DMS153 (cell line): ENCODE measurements at regions not wholly inside any gene's neighbourhood (a gene's known extent, or its start where the extent isn't known, plus 50 kb on each side); places are given as distances from the start of the nearest gene placed in this dataset.
"Not testable (repeated sequence)": the region's sequence is repeated elsewhere in the genome, so short reads cannot be mapped to it uniquely, and the experiment has no call there.

Experiments
- DNase-seq: peaks from one replicate; lab custom pipeline; 2025; lab: John Stamatoyannopoulos, UW

- no peak for DNase-seq
Measured at GRCh38 chr13:58488251-58488650, 856.7 kb downstream of the PCDH17 start.

GRCh38 chr13:58495668-58496067, 864.1 kb downstream of the PCDH17 start:
- DNase-seq = no peak

- DNase-seq = no peak
Measured at GRCh38 chr13:58500938-58501337, 869.4 kb downstream of the PCDH17 start.

- DNase-seq = not testable (repeated sequence)
Measured at GRCh38 chr13:58504202-58504700, 872.7 kb downstream of the PCDH17 start.

- DNase-seq = not testable (repeated sequence)
Measured at GRCh38 chr13:58505262-58505920, 873.8 kb downstream of the PCDH17 start.

GRCh38 chr13:58528351-58528750, 896.8 kb downstream of the PCDH17 start:
- no peak for DNase-seq

GRCh38 chr13:58531614-58532013, 900.1 kb downstream of the PCDH17 start:
- no peak for DNase-seq

GRCh38 chr13:58542530-58542929, 911.0 kb downstream of the PCDH17 start:
- DNase-seq = no peak

- DNase-seq = no peak
Measured at GRCh38 chr13:58547419-58547818, 915.9 kb downstream of the PCDH17 start.

- DNase-seq = no peak
Measured at GRCh38 chr13:58566176-58566575, 934.6 kb downstream of the PCDH17 start.

- DNase-seq = no peak
Measured at GRCh38 chr13:58573743-58574142, 942.2 kb downstream of the PCDH17 start.

GRCh38 chr13:58574791-58575190, 943.2 kb downstream of the PCDH17 start:
- DNase-seq = no peak

GRCh38 chr13:58579468-58579867, 947.9 kb downstream of the PCDH17 start:
- DNase-seq = no peak

- no peak for DNase-seq
Measured at GRCh38 chr13:58583966-58584365, 952.4 kb downstream of the PCDH17 start.

GRCh38 chr13:58584610-58585009, 953.1 kb downstream of the PCDH17 start:
- no peak for DNase-seq

- peak; percentile 59 for DNase-seq
Measured at GRCh38 chr13:58587183-58587582, 955.6 kb downstream of the PCDH17 start.

GRCh38 chr13:58592052-58592451, 960.5 kb downstream of the PCDH17 start:
- DNase-seq = no peak

GRCh38 chr13:58592786-58593185, 961.2 kb downstream of the PCDH17 start:
- DNase-seq = no peak

- DNase-seq = no peak
Measured at GRCh38 chr13:58594747-58595600, 963.4 kb downstream of the PCDH17 start.

GRCh38 chr13:58597552-58597951, 966.0 kb downstream of the PCDH17 start:
- no peak for DNase-seq

- DNase-seq = no peak
Measured at GRCh38 chr13:58598241-58598640, 966.7 kb downstream of the PCDH17 start.

- no peak for DNase-seq
Measured at GRCh38 chr13:58611117-58611516, 979.6 kb downstream of the PCDH17 start.
